Mesenchymal stem cell (in vitro differentiated cells and primary cell): ENCODE measurements at regions not wholly inside any gene's neighbourhood (a gene's known extent, or its start where the extent isn't known, plus 50 kb on each side); places are given as distances from the start of the nearest gene placed in this dataset.
"Not testable (repeated sequence)": the region's sequence is repeated elsewhere in the genome, so short reads cannot be mapped to it uniquely, and the experiment has no call there.

Experiments used
- DNase-seq: peaks from one replicate; pipeline ENCODE4 v3.0.0-alpha.2; 2013
- H2AFZ ChIP-seq: one replicate; pipeline ENCODE4 v1.6.1; 2013; ENCODE audit warnings: low read depth, mild to moderate bottlenecking, control low read depth, inconsistent platforms, low read length, moderate library complexity
- H2AK5ac ChIP-seq: 2 replicates; pipeline ENCODE4 v1.6.1; 2013; ENCODE audit warnings: low read length, moderate library complexity, mild to moderate bottlenecking, inconsistent platforms; ENCODE audit not compliant: severe bottlenecking
- H2BK120ac ChIP-seq: one replicate; pipeline ENCODE4 v1.6.1; 2013; ENCODE audit warnings: low read depth, mild to moderate bottlenecking, inconsistent platforms, low read length, moderate library complexity
- H2BK12ac ChIP-seq, 2 experiments: one replicate each; pipeline ENCODE4 v1.6.1; 2013; ENCODE audit warnings: inconsistent platforms in 2 of 2, low read length in 2 of 2, mild to moderate bottlenecking in 2 of 2, moderate library complexity in 2 of 2, control low read depth in 1 of 2
- H2BK15ac ChIP-seq: one replicate; pipeline ENCODE4 v1.6.1; 2013; ENCODE audit warnings: mild to moderate bottlenecking, low read depth, inconsistent platforms; ENCODE audit not compliant: poor library complexity, severe bottlenecking
- H2BK5ac ChIP-seq: 2 replicates; pipeline ENCODE4 v1.6.1; 2013; ENCODE audit warnings: low read depth, mild to moderate bottlenecking, low read length, control low read depth, inconsistent platforms; ENCODE audit not compliant: poor library complexity, severe bottlenecking
- H3K14ac ChIP-seq, 2 experiments: one replicate each; pipeline ENCODE4 v1.6.1; 2013; ENCODE audit warnings: inconsistent platforms in 2 of 2, low read length in 2 of 2, control low read depth in 1 of 2, mild to moderate bottlenecking in 1 of 2, moderate library complexity in 1 of 2
- H3K18ac ChIP-seq, 2 experiments: one replicate each; pipeline ENCODE4 v1.6.1; 2013; ENCODE audit warnings: inconsistent platforms in 2 of 2, low read length in 2 of 2, control low read depth in 1 of 2, low read depth in 1 of 2, mild to moderate bottlenecking in 1 of 2
- H3K23ac ChIP-seq, 2 experiments: one replicate each; pipeline ENCODE4 v1.6.1; 2013; ENCODE audit warnings: inconsistent platforms in 2 of 2, low read length in 2 of 2, mild to moderate bottlenecking in 2 of 2, moderate library complexity in 2 of 2, control low read depth in 1 of 2
- H3K27ac ChIP-seq: 2 replicates; pipeline ENCODE4 v1.5.1; 2013; ENCODE audit warnings: mild to moderate bottlenecking, moderate library complexity, low read length, control low read depth, inconsistent platforms; ENCODE audit not compliant: poor library complexity, severe bottlenecking
- H3K27me3 ChIP-seq, 2 experiments: 2 replicates each; pipeline versions ENCODE4 v1.6.1 to v1.7.0; 2013; ENCODE audit warnings: low read length in 2 of 2, mild to moderate bottlenecking in 2 of 2, moderate library complexity in 2 of 2, control low read depth in 1 of 2, inconsistent platforms in 1 of 2; ENCODE audit not compliant: control insufficient read depth in 1 of 2, insufficient read depth in 1 of 2
- H3K36me3 ChIP-seq, 2 experiments: 2 replicates each; pipeline versions ENCODE4 v1.6.1 to v1.7.0; 2013; ENCODE audit warnings: low read length in 2 of 2, control low read depth in 1 of 2, inconsistent platforms in 1 of 2, low read depth in 1 of 2, mild to moderate bottlenecking in 1 of 2; ENCODE audit not compliant: insufficient read depth in 2 of 2, control insufficient read depth in 1 of 2
- H3K4ac ChIP-seq, 2 experiments: one replicate each; pipeline ENCODE4 v1.6.1; 2013; ENCODE audit warnings: inconsistent platforms in 2 of 2, low read length in 2 of 2, mild to moderate bottlenecking in 2 of 2, moderate library complexity in 2 of 2, control low read depth in 1 of 2, low read depth in 1 of 2
- H3K4me1 ChIP-seq: 2 replicates; pipeline ENCODE4 v1.6.1; 2013; ENCODE audit warnings: low read depth, low read length, control low read depth; ENCODE audit not compliant: control insufficient read depth, insufficient read depth
- H3K4me2 ChIP-seq: 2 replicates; pipeline ENCODE4 v1.6.1; 2013; ENCODE audit warnings: low read length, mild to moderate bottlenecking, inconsistent platforms; ENCODE audit not compliant: poor library complexity, severe bottlenecking
- H3K4me3 ChIP-seq, 2 experiments: 2 replicates each; pipeline versions ENCODE4 v1.5.1 to v1.7.0; 2013; ENCODE audit warnings: low read length in 2 of 2, mild to moderate bottlenecking in 2 of 2, control low read depth in 1 of 2, low read depth in 1 of 2; ENCODE audit not compliant: insufficient read depth in 1 of 2
- H3K79me1 ChIP-seq: replicated peaks from 2 replicates; pipeline ENCODE4 v1.6.1; 2013; ENCODE audit warnings: mild to moderate bottlenecking, control low read depth, low read length, inconsistent platforms; ENCODE audit not compliant: poor library complexity, severe bottlenecking
- H3K9ac ChIP-seq: 2 replicates; pipeline ENCODE4 v1.7.0; 2013; ENCODE audit warnings: mild to moderate bottlenecking, low read length, moderate library complexity
- H3K9me3 ChIP-seq: 2 replicates; pipeline ENCODE4 v1.7.0; 2013; ENCODE audit warnings: mild to moderate bottlenecking, low read length; ENCODE audit not compliant: control insufficient read depth
- H4K8ac ChIP-seq: one replicate; pipeline ENCODE4 v1.6.1; 2013; ENCODE audit warnings: inconsistent platforms, mild to moderate bottlenecking, low read length, moderate library complexity
- H4K91ac ChIP-seq: one replicate; pipeline ENCODE4 v1.6.1; 2013; ENCODE audit warnings: mild to moderate bottlenecking, low read length, inconsistent platforms
- WGBS: methylation state at CpG from one replicate; pipeline ENCODE4 v1.1.7; 2013; ENCODE audit warnings: mixed read lengths; 5-methylcytosine and 5-hydroxymethylcytosine counted together

DNA sequence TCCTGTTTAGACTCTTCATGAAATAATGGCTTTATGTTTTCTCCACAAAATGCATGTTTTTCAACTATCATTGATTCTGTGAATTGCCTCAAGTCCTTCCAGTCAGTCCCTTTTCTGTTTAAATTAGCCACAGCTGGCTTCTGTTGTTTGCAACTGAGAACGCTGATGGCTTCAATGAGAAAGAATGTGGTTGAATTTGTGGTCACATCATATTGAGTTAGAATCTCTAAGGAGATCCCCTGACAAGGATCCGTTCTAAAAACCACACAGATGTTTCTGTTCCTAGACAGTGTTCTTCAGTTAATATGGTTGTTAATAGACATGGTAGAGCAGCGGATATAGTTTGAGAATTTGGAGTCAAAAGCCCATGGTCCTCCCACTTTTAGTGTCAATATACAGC is 323.6 kb upstream of the NOTCH2NLA start:
- not testable (repeated sequence) for H3K14ac ChIP-seq, H3K4me1 ChIP-seq, H3K9me3 ChIP-seq, H2AK5ac ChIP-seq, H2BK12ac ChIP-seq, H4K91ac ChIP-seq, DNase-seq, H4K8ac ChIP-seq, H2BK120ac ChIP-seq, H3K18ac ChIP-seq, H3K9ac ChIP-seq, H3K23ac ChIP-seq, H3K4me2 ChIP-seq, H2BK5ac ChIP-seq, H3K27ac ChIP-seq, H3K4me3 ChIP-seq, H3K4ac ChIP-seq, H2AFZ ChIP-seq, H3K79me1 ChIP-seq, H3K27me3 ChIP-seq, H2BK15ac ChIP-seq, H3K36me3 ChIP-seq
- no CpG with 5 or more reads among the region's 3 CpGs for WGBS

DNA sequence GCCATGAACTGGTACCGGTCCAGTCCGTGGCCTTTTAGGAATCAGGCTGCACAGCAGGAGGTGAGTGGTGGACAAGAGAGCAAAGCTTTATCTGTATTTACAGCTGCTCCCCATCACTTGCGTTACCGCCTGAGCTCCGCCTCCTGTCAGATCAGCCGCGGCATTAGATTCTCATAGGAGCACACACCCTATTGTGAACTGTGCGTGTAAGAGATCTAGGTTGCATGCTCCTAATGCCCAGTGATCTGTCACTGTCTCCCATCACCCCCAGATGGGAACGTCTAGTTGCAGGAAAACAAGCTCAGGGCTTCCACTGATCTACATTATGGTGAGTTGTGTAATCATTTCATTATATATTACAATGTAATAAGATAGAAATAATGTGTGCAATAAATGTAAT is 319.9 kb upstream of the NOTCH2NLA start:
- H3K4me3 ChIP-seq, DNase-seq, H3K4me2 ChIP-seq, H3K9me3 ChIP-seq, H3K23ac ChIP-seq, H2BK120ac ChIP-seq, H2AK5ac ChIP-seq, H3K79me1 ChIP-seq, H3K18ac ChIP-seq, H3K36me3 ChIP-seq, H2BK15ac ChIP-seq, H2AFZ ChIP-seq, H3K14ac ChIP-seq, H4K8ac ChIP-seq, H3K4me1 ChIP-seq, H2BK5ac ChIP-seq, H3K27ac ChIP-seq, H3K9ac ChIP-seq, H3K4ac ChIP-seq, H4K91ac ChIP-seq, H3K27me3 ChIP-seq, H2BK12ac ChIP-seq: not testable (repeated sequence)
- WGBS = 90% methylated on average over 2 of the region's 9 CpGs

DNA sequence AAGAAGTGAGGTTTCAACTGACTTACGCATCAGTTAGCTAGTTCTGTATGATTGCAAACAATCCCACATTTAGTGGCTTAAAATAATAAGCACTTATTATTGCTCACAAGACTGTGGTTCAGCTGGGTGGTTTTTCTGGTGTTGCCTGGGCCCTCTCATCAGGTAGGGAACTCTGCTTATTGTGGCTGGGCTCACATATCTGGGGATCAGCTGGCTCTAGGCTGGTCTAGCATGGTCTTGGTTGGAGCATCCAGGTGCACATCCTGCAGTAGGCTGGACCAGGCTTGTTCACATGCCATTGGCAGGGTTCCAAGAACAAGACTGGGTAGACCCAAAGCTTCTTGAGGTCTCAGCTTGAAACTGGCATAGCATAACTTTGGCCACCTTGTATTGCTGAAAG is 317.4 kb upstream of the NOTCH2NLA start:
- H3K79me1 ChIP-seq, H4K8ac ChIP-seq, H3K4me3 ChIP-seq, H3K27me3 ChIP-seq, H2AFZ ChIP-seq, H3K27ac ChIP-seq, H3K36me3 ChIP-seq, H3K4me2 ChIP-seq, H2BK15ac ChIP-seq, H3K23ac ChIP-seq, H3K14ac ChIP-seq, H3K9me3 ChIP-seq, H3K18ac ChIP-seq, H2BK120ac ChIP-seq, H3K4me1 ChIP-seq, H3K4ac ChIP-seq, H2BK5ac ChIP-seq, H3K9ac ChIP-seq, H2BK12ac ChIP-seq, H4K91ac ChIP-seq, H2AK5ac ChIP-seq, DNase-seq: not testable (repeated sequence)
- no CpG with 5 or more reads among the region's 1 CpG for WGBS

DNA sequence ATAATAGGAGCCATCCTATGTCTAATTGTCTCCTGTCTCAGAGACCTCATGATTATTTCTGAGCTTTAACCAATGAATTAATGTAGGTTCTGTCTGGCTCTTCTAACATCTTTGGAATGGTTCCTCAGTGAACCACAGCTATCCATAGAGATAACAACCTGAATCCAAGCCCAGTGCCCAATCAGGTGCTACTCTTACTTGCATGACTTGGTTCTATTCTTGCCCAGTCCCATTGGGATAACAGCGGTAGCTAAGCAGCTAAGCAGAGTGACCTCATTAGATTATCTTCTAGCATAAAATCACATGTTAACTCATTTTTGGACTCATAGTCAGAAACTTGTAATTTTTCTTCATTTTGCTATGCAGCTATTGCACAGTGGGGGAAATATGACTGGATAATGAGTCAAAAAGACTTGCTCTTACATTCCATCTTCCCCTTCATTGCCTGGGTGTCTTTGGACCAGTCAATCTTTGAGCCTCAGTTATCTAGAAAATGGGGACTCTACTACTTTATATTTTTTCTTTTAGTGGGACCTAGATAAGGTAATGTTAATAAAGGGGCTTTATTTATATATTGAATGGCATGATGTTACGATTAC is 309.1 kb upstream of the NOTCH2NLA start:
- not testable (repeated sequence) for H3K9me3 ChIP-seq, H4K8ac ChIP-seq, H3K36me3 ChIP-seq, H2BK5ac ChIP-seq, H3K27me3 ChIP-seq, H3K79me1 ChIP-seq, H2AK5ac ChIP-seq, DNase-seq, H3K18ac ChIP-seq, H2BK120ac ChIP-seq, H2BK12ac ChIP-seq, H3K9ac ChIP-seq, H3K4me3 ChIP-seq, H3K23ac ChIP-seq, H3K14ac ChIP-seq, H3K27ac ChIP-seq, H3K4me1 ChIP-seq, H3K4ac ChIP-seq, H2BK15ac ChIP-seq, H4K91ac ChIP-seq, H2AFZ ChIP-seq, H3K4me2 ChIP-seq
- WGBS = no CpG with 5 or more reads among the region's 2 CpGs
